PC-9 (cell line): ENCODE measurements at regions not wholly inside any gene's neighbourhood (a gene's known extent, or its start where the extent isn't known, plus 50 kb on each side); places are given as distances from the start of the nearest gene placed in this dataset.

Source experiments
- BruUV-seq: library from RNA; stranded (reverse); fragments of 400-500 nt; replicated peaks from 2 replicates; lab custom pipeline; 2021; lab: Mats Ljungman, UMichigan
- CTCF ChIA-PET: fragments of 300-600 bp; sonication (Branson Sonifier 250); formaldehyde crosslinking; loops from one replicate; lab custom pipeline; 2022; ENCODE audit warnings: antibody characterized with exemption; lab: Charles Lee
- POLR2A ChIA-PET: fragments of 300-600 bp; sonication (Branson Sonifier 250); formaldehyde crosslinking; loops from one replicate; lab custom pipeline; 2022; ENCODE audit warnings: antibody characterized with exemption; ENCODE audit not compliant: unreplicated experiment; lab: Charles Lee
- DNase-seq, 2 experiments: peaks; one replicate each; pipeline versions ENCODE4 v3.0.0 to v3.0.0-alpha.2; 2015 to 2022; ENCODE audit warnings: mixed read lengths in 1 of 2
- H2AFZ ChIP-seq: fragments of 200-600 bp; sonication (generic); 2 replicates; pipeline ENCODE4 v1.8.1; 2017; ENCODE audit warnings: antibody characterized with exemption
- H3F3A ChIP-seq: fragments of 200-600 bp; sonication (generic); 2 replicates; pipeline ENCODE4 v1.8.1; 2017; ENCODE audit warnings: antibody characterized with exemption, mild to moderate bottlenecking, low read depth; ENCODE audit not compliant: insufficient read depth
- H3K27ac ChIP-seq: fragments of 200-600 bp; sonication (generic); 2 replicates; pipeline ENCODE4 v1.6.1; 2016; ENCODE audit warnings: mixed run types
- H3K27me3 ChIP-seq: fragments of 200-600 bp; sonication (generic); 2 replicates; pipeline ENCODE4 v1.6.1; 2016; ENCODE audit warnings: low read depth, mixed run types; ENCODE audit not compliant: insufficient read depth
- H3K36me3 ChIP-seq: fragments of 200-600 bp; sonication (generic); 2 replicates; pipeline ENCODE4 v1.6.1; 2016; ENCODE audit warnings: low read depth, mixed run types
- H3K4me1 ChIP-seq: fragments of 200-600 bp; sonication (generic); replicated peaks from 2 replicates; pipeline ENCODE4 v1.6.1; 2016; ENCODE audit warnings: mixed run types; ENCODE audit not compliant: insufficient read depth
- H3K4me2 ChIP-seq: fragments of 200-600 bp; sonication (generic); 2 replicates; pipeline ENCODE4 v1.6.1; 2017; ENCODE audit warnings: mixed run types
- H3K4me3 ChIP-seq: fragments of 200-600 bp; sonication (generic); 2 replicates; pipeline ENCODE4 v1.6.1; 2016; ENCODE audit warnings: mixed run types
- H3K79me2 ChIP-seq: fragments of 200-600 bp; sonication (generic); 2 replicates; pipeline ENCODE4 v1.6.1; 2017; ENCODE audit warnings: low read depth, mixed run types
- H3K9me2 ChIP-seq: fragments of 200-600 bp; sonication (generic); 2 replicates; pipeline ENCODE4 v1.8.1; 2017; ENCODE audit warnings: mild to moderate bottlenecking; ENCODE audit not compliant: insufficient read depth
- H3K9me3 ChIP-seq: fragments of 200-600 bp; sonication (generic); 2 replicates; pipeline ENCODE4 v1.8.1; 2016; ENCODE audit warnings: low read depth; ENCODE audit not compliant: insufficient read depth
- H4K20me1 ChIP-seq: fragments of 200-600 bp; sonication (generic); 2 replicates; pipeline ENCODE4 v1.8.1; 2017; ENCODE audit not compliant: insufficient read depth
- CTCF ChIP-seq: fragments of 200-600 bp; sonication (generic); conservative IDR thresholded peaks from 2 replicates; pipeline ENCODE4 v1.6.1; 2017; ENCODE audit warnings: mixed run types, antibody characterized with exemption, mild to moderate bottlenecking, moderate library complexity
- EZH2 ChIP-seq: fragments of 200-600 bp; sonication (generic); IDR thresholded peaks from 2 replicates; pipeline ENCODE4 v1.8.0; 2017; ENCODE audit warnings: antibody characterized with exemption, low read depth
- intact Hi-C: fragments of 100-400 bp; cut with micrococcal nuclease; formaldehyde crosslinking; loops from one replicate; pipeline ENCODE4 v1.10.0; 2022; ENCODE audit not compliant: unreplicated experiment

GRCh38 chr18:45365835-45366234 lies 249.4 kb upstream of the SLC14A2 start:
- Histone ChIP-seq H3K79me2 (no peaks in the 10 kb centered on the region), H3K4me2 (no peak overlapping the region), H3F3A (no peaks in the 10 kb centered on the region), H3K4me3 (no peak overlapping the region), H3K9me2 (no peaks in the 10 kb centered on the region), H2AFZ (no peak overlapping the region), H3K36me3 (no peaks in the 10 kb centered on the region), H3K4me1 (peaks cover 13% of the 10 kb centered on the region), H4K20me1 (no peaks in the 10 kb centered on the region), H3K27ac (no peak overlapping the region), H3K9me3 (no peaks in the 10 kb centered on the region), H3K27me3 (no peaks in the 10 kb centered on the region)
- no peak for TF ChIP-seq EZH2
- TF ChIP-seq CTCF, result no peak
- no peak for DNase-seq
- intact Hi-C loops, result no loop called here
- no TSS peak for BruUV-seq
- POLR2A ChIA-PET, result no interaction called here
- CTCF ChIA-PET, result no interaction called here

GRCh38 chr18:45370255-45371010 lies 244.8 kb upstream of the SLC14A2 start:
- no peak overlapping the region for H3K4me3 ChIP-seq
- CTCF ChIA-PET, result no interaction called here
- DNase-seq, result no peak

GRCh38 chr18:45373286-45373880 lies 241.9 kb upstream of the SLC14A2 start:
- no peaks in the 10 kb centered on the region for H4K20me1 ChIP-seq
- H2AFZ ChIP-seq, result 0 out of 2 replicates have a peak overlapping the region, but pooled peaks have one; percentile 15
- H3K27ac ChIP-seq, result no peak overlapping the region; the same call in 1 of the 2 replicates
- CTCF ChIA-PET, result no interaction called here
- H3K27me3 ChIP-seq, result no peaks in the 10 kb centered on the region
- POLR2A ChIA-PET, result no interaction called here
- DNase-seq, result no peak
- no peaks in the 10 kb centered on the region for H3K9me3 ChIP-seq
- no peaks in the 10 kb centered on the region for H3K79me2 ChIP-seq
- H3K9me2 ChIP-seq, result no peaks in the 10 kb centered on the region
- H3K36me3 ChIP-seq, result no peaks in the 10 kb centered on the region
- H3K4me2 ChIP-seq, result no peak overlapping the region
- H3K4me3 ChIP-seq, result no peak overlapping the region
- intact Hi-C loops, result no loop called here
- BruUV-seq, result no TSS peak
- TF ChIP-seq EZH2 (no peak), CTCF (no peak)
- peaks cover 42% of the 10 kb centered on the region for H3K4me1 ChIP-seq
- H3F3A ChIP-seq, result peaks cover 22% of the 10 kb centered on the region

More at GRCh38 chr18:45370255-45371010, 244.8 kb upstream of the SLC14A2 start:
- no peaks in the 10 kb centered on the region for H3K9me3 ChIP-seq
- intact Hi-C loops, result no loop called here
- no TSS peak for BruUV-seq
- no peaks in the 10 kb centered on the region for H3K9me2 ChIP-seq
- H3K79me2 ChIP-seq, result no peaks in the 10 kb centered on the region
- no peaks in the 10 kb centered on the region for H4K20me1 ChIP-seq
- no peaks in the 10 kb centered on the region for H3K36me3 ChIP-seq
- POLR2A ChIA-PET, result no interaction called here
- H3K27me3 ChIP-seq, result no peaks in the 10 kb centered on the region
- no peak overlapping the region for H3K27ac ChIP-seq
- peaks cover 32% of the 10 kb centered on the region for H3K4me1 ChIP-seq
- H3F3A ChIP-seq, result peaks cover 14% of the 10 kb centered on the region
- no peak overlapping the region for H3K4me2 ChIP-seq
- H2AFZ ChIP-seq, result no peak overlapping the region
- TF ChIP-seq EZH2, result no peak
- no peak for TF ChIP-seq CTCF
